ENCODE measurements at regions not wholly inside any gene's neighbourhood (a gene's known extent, or its start where the extent isn't known, plus 50 kb on each side); places are given as distances from the start of the nearest gene placed in this dataset.

- no peak for DNase-seq (ENCODE audit: low spot score in 2 of 2)
- Histone ChIP-seq H3K36me3 (no peaks in the 10 kb centered on the region), H3K4me3 (no peak overlapping the region), H3K4me1 (no peaks in the 10 kb centered on the region), H3K27me3 (no peaks in the 10 kb centered on the region), H3K27ac (no peak overlapping the region), H3K9me3 (no peaks in the 10 kb centered on the region)
- TF ChIP-seq POLR2AphosphoS5 (IDR thresholded peaks at IDR 0.05) (no peak), CTCF (IDR thresholded peaks at IDR 0.05) (no peak), EP300 (IDR thresholded peaks at IDR 0.05) (no peak)
- 85% methylated on average over 8 of the region's 8 CpGs for WGBS
Measured at GRCh38 chr6:122202576-122203137, 196.8 kb upstream of the HSF2 start.

GRCh38 chr6:122207061-122207460 is 192.4 kb upstream of the HSF2 start:
- H3K9me3 ChIP-seq, result no peaks in the 10 kb centered on the region
- no peak for DNase-seq (ENCODE audit: low spot score in 2 of 2)
- H3K36me3 ChIP-seq, result no peaks in the 10 kb centered on the region
- no peak for TF ChIP-seq POLR2AphosphoS5 (IDR thresholded peaks at IDR 0.05)
- no peak for TF ChIP-seq POLR2A (IDR thresholded peaks at IDR 0.05)
- TF ChIP-seq CTCF (IDR thresholded peaks at IDR 0.05), result no peak
- TF ChIP-seq EP300 (IDR thresholded peaks at IDR 0.05), result no peak
- no peaks in the 10 kb centered on the region for H3K4me1 ChIP-seq
- H3K4me3 ChIP-seq, result no peak overlapping the region
- no peaks in the 10 kb centered on the region for H3K27me3 ChIP-seq
- H3K27ac ChIP-seq, result no peak overlapping the region
- WGBS, result 88% methylated on average over 2 of the region's 2 CpGs

- Histone ChIP-seq H3K9me3 (no peaks in the 10 kb centered on the region), H3K36me3 (no peaks in the 10 kb centered on the region), H3K27ac (no peak overlapping the region), H3K4me1 (no peaks in the 10 kb centered on the region), H3K27me3 (no peaks in the 10 kb centered on the region), H3K4me3 (no peak overlapping the region)
- TF ChIP-seq EP300 (IDR thresholded peaks at IDR 0.05) (no peak), POLR2A (IDR thresholded peaks at IDR 0.05) (no peak), CTCF (IDR thresholded peaks at IDR 0.05) (no peak), POLR2AphosphoS5 (IDR thresholded peaks at IDR 0.05) (no peak)
- DNase-seq (ENCODE audit: low spot score in 2 of 2), result no peak
Measured at GRCh38 chr6:122207794-122208193, 191.7 kb upstream of the HSF2 start.

- Histone ChIP-seq H3K9me3 (no peaks in the 10 kb centered on the region), H3K27ac (no peak overlapping the region), H3K4me3 (no peak overlapping the region), H3K4me1 (no peaks in the 10 kb centered on the region), H3K27me3 (no peaks in the 10 kb centered on the region), H3K36me3 (no peaks in the 10 kb centered on the region)
- TF ChIP-seq EP300 (IDR thresholded peaks at IDR 0.05) (no peak), POLR2A (IDR thresholded peaks at IDR 0.05) (no peak), POLR2AphosphoS5 (IDR thresholded peaks at IDR 0.05) (no peak), CTCF (IDR thresholded peaks at IDR 0.05) (no peak)
- no peak for DNase-seq (ENCODE audit: low spot score in 2 of 2)
- WGBS, result 52% methylated on average over 3 of the region's 3 CpGs
Measured at GRCh38 chr6:122214605-122215318, 184.7 kb upstream of the HSF2 start.

- WGBS, result 53% methylated on average over 2 of the region's 2 CpGs
- TF ChIP-seq EP300 (IDR thresholded peaks at IDR 0.05), result no peak
- TF ChIP-seq POLR2AphosphoS5 (IDR thresholded peaks at IDR 0.05), result no peak
- no peak for TF ChIP-seq POLR2A (IDR thresholded peaks at IDR 0.05)
- no peak for TF ChIP-seq CTCF (IDR thresholded peaks at IDR 0.05)
- H3K9me3 ChIP-seq, result no peaks in the 10 kb centered on the region
Measured at GRCh38 chr6:122220254-122220653, 179.2 kb upstream of the HSF2 start.

More at GRCh38 chr6:122220254-122220653, 179.2 kb upstream of the HSF2 start:
- Histone ChIP-seq H3K27ac (no peak overlapping the region), H3K36me3 (no peaks in the 10 kb centered on the region), H3K27me3 (no peaks in the 10 kb centered on the region), H3K4me1 (no peaks in the 10 kb centered on the region), H3K4me3 (no peak overlapping the region)
- DNase-seq (ENCODE audit: low spot score in 2 of 2), result no peak

Measured in suprapubic skin (tissue), 4 donors.